SU-DHL-6 (cell line): ENCODE measurements at regions not wholly inside any gene's neighbourhood (a gene's known extent, or its start where the extent isn't known, plus 50 kb on each side); places are given as distances from the start of the nearest gene placed in this dataset.
"Not testable (repeated sequence)": the region's sequence is repeated elsewhere in the genome, so short reads cannot be mapped to it uniquely, and the experiment has no call there.

ENCODE experiments used
- H2AFZ ChIP-seq: fragments of 200-600 bp; sonication (generic); 2 replicates; pipeline ENCODE4 v1.6.1; 2014; ENCODE audit warnings: low read depth, mild to moderate bottlenecking, moderate library complexity, mixed read lengths, antibody characterized with exemption, low read length; ENCODE audit not compliant: severe bottlenecking
- H3F3A ChIP-seq: fragments of 200-600 bp; shearing (Covaris generic); 2 replicates; pipeline ENCODE4 v1.6.0; 2016; ENCODE audit warnings: antibody characterized with exemption, mild to moderate bottlenecking; ENCODE audit not compliant: insufficient read depth
- H3K27ac ChIP-seq: fragments of 200-600 bp; sonication (generic); 2 replicates; pipeline ENCODE4 v1.5.1; 2016; ENCODE audit warnings: low read depth, mild to moderate bottlenecking, low read length, moderate library complexity, mixed read lengths
- H3K27me3 ChIP-seq: fragments of 200-600 bp; sonication (generic), shearing (Covaris generic); 2 replicates; pipeline ENCODE4 v1.6.0; 2014; ENCODE audit warnings: mild to moderate bottlenecking, low read length
- H3K36me3 ChIP-seq: fragments of 200-600 bp; sonication (generic); 2 replicates; pipeline ENCODE4 v1.6.1; 2014; ENCODE audit warnings: mild to moderate bottlenecking, low read length, mixed read lengths
- H3K4me2 ChIP-seq: fragments of 300-600, 200-600 bp; shearing (Covaris generic), sonication (generic); 2 replicates; pipeline ENCODE4 v1.6.0; 2014; ENCODE audit warnings: low read length, low read depth, mild to moderate bottlenecking; ENCODE audit not compliant: poor library complexity, severe bottlenecking
- H3K4me3 ChIP-seq: fragments of 200-600 bp; sonication (generic); 2 replicates; pipeline ENCODE4 v1.5.1; 2014; ENCODE audit warnings: antibody characterized with exemption, low read length, mild to moderate bottlenecking, mixed read lengths; ENCODE audit not compliant: insufficient read depth, poor library complexity, severe bottlenecking
- H3K79me2 ChIP-seq: fragments of 200-600 bp; sonication (generic); 2 replicates; pipeline ENCODE4 v1.6.1; 2014; ENCODE audit warnings: mild to moderate bottlenecking, low read length, moderate library complexity; ENCODE audit not compliant: insufficient read depth
- H3K9ac ChIP-seq: fragments of 200-600 bp; sonication (generic); 2 replicates; pipeline ENCODE4 v1.7.0; 2014; ENCODE audit warnings: mild to moderate bottlenecking, low read length
- H3K9me2 ChIP-seq: fragments of 200-600 bp; sonication (generic); replicated peaks from 2 replicates; pipeline ENCODE4 v1.6.1; 2014; ENCODE audit warnings: low read length; ENCODE audit not compliant: insufficient read depth
- H3K9me3 ChIP-seq: fragments of 200-600 bp; sonication (generic); 2 replicates; pipeline ENCODE4 v1.6.1; 2014; ENCODE audit warnings: low read length, mixed read lengths; ENCODE audit not compliant: insufficient read depth
- H4K20me1 ChIP-seq: fragments of 200-600 bp; sonication (generic); 2 replicates; pipeline ENCODE4 v1.6.1; 2014; ENCODE audit warnings: low read depth, mild to moderate bottlenecking, antibody characterized with exemption, low read length, moderate library complexity, mixed read lengths

DNA sequence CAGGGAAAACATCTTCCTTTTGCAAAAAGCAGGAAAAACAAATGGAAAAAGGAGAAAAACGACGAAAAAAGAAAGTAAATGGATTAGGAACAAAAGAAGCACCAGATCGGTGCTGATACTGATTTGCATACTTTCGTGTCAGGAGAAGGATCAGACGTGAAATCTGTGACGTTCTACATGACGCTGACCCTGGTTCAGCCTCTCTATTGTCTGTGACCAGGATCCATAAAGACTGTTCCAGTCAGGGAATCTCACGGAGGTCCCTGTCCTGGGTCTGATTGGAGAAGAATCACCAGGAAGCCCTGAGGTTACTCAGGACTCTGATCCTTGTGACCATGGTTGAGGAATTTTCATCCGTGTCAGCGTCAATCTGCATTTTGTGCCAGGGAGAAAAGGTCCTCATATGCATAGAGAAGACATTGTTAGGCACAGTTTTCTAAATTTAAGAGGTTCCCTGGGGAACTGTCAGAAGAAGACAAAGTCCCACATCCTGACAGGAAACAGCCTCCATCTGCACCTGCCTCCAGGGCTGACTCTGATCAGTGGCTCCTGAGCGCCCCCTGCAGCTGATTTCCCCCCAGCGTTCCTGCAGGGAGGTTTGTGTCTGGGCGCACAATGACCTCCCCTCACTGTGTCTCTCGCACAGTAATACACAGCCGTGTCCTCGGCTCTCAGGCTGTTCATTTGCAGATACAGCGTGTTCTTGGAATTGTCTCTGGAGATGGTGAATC is 832.9 kb downstream of the TMEM121 start:
- H3K4me2 ChIP-seq, H3K36me3 ChIP-seq, H3K9ac ChIP-seq, H2AFZ ChIP-seq, H4K20me1 ChIP-seq, H3K9me3 ChIP-seq, H3K79me2 ChIP-seq, H3K27me3 ChIP-seq, H3K9me2 ChIP-seq, H3K27ac ChIP-seq, H3K4me3 ChIP-seq, H3F3A ChIP-seq: not testable (repeated sequence)

DNA sequence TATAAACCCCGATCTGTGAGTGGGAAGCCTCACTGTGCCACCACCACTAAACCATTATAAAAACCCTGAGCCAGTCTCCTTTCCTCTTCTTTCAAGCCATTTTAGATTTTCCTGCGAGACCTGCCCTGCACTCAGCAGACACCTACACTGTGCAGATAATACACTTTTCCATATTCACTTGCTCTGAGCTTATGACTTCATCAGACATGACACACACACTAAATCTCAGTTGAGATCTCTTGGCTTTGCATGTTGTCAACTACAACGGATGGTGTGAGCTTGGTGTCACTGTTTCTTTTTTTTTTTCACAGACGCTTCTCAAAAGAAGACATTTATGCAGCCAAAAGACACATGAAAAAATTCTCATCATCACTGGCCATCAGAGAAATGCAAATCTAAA is 839.0 kb downstream of the TMEM121 start:
- H2AFZ ChIP-seq, H3K79me2 ChIP-seq, H3K4me2 ChIP-seq, H4K20me1 ChIP-seq, H3K9ac ChIP-seq, H3K36me3 ChIP-seq, H3K9me3 ChIP-seq, H3F3A ChIP-seq, H3K4me3 ChIP-seq, H3K27ac ChIP-seq, H3K9me2 ChIP-seq, H3K27me3 ChIP-seq: not testable (repeated sequence)

DNA sequence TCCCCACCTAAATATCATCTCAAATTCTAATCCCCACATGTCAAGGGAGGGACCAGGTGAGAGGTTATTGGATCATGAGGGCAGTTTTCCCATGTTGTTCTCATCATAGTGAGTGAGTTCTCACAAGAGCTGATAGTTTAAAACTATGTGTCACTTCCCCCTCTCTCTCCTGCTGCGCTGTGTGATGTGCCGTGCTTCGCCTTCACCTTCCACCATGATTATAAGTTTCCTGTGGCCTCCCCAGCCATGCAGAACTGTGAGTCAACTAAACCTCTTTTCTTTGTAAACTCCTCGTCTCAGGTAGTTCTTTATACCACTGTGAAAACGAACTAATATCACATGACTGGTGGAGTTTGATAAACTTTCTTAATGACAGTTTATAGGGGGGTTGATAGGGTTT is 839.5 kb downstream of the TMEM121 start:
- H3K4me3 ChIP-seq, H3K9ac ChIP-seq, H3K36me3 ChIP-seq, H2AFZ ChIP-seq, H3K4me2 ChIP-seq, H3K9me3 ChIP-seq, H3K9me2 ChIP-seq, H3F3A ChIP-seq, H3K79me2 ChIP-seq, H4K20me1 ChIP-seq, H3K27ac ChIP-seq, H3K27me3 ChIP-seq: not testable (repeated sequence)

DNA sequence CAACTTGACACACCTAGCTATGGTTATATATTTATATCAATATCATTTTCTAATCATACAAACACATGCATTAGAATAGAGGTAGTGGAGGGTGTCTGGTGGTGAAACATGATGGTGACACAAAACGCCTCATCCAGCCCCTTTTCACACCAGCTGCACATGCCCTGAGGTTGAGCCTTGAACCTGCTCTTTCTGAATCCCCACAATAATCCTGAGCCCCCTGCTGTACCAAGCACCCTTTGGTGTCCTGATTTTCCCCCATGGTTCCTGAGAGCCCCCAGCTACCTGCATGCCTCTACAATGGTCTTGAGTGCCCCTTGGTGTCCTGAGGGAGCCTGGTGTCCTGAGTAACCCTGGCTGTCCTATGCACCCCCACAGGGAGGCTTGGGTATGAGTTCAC is 840.6 kb downstream of the TMEM121 start:
- not testable (repeated sequence) for H2AFZ ChIP-seq, H3K27ac ChIP-seq, H3K9me3 ChIP-seq

DNA sequence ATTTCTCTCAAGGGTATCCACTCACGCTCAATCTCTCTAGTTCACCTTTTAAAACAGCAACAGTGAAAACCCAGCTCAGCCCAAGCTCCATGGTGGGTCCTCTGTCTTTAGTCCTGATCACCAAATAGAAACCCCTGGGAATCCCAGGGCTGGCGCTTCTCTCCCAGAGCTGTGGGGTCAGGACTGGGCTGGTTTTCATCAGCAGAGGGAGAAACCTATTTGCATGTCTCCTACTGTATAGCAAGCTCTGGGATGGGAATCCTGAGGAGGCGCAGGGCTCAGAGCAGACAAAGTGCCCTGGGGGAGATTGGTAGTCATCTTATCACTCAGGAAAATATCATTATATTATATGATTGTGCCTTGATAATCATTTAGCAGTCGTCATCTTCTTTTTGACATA is 843.1 kb downstream of the TMEM121 start:
- H3K4me2 ChIP-seq, H3K36me3 ChIP-seq, H3F3A ChIP-seq, H3K27ac ChIP-seq, H3K9ac ChIP-seq, H3K4me3 ChIP-seq, H2AFZ ChIP-seq, H3K9me3 ChIP-seq, H4K20me1 ChIP-seq, H3K27me3 ChIP-seq, H3K9me2 ChIP-seq, H3K79me2 ChIP-seq: not testable (repeated sequence)

More for the DNA sequence above, 840.6 kb downstream of the TMEM121 start:
- not testable (repeated sequence) for H3K9ac ChIP-seq, H3K79me2 ChIP-seq, H3K36me3 ChIP-seq, H4K20me1 ChIP-seq, H3K4me2 ChIP-seq, H3K4me3 ChIP-seq, H3K9me2 ChIP-seq, H3F3A ChIP-seq, H3K27me3 ChIP-seq
